ENCODE measurements at regions not wholly inside any gene's neighbourhood (a gene's known extent, or its start where the extent isn't known, plus 50 kb on each side); places are given as distances from the start of the nearest gene placed in this dataset.
"Not testable (repeated sequence)": the region's sequence is repeated elsewhere in the genome, so short reads cannot be mapped to it uniquely, and the experiment has no call there.

DNA sequence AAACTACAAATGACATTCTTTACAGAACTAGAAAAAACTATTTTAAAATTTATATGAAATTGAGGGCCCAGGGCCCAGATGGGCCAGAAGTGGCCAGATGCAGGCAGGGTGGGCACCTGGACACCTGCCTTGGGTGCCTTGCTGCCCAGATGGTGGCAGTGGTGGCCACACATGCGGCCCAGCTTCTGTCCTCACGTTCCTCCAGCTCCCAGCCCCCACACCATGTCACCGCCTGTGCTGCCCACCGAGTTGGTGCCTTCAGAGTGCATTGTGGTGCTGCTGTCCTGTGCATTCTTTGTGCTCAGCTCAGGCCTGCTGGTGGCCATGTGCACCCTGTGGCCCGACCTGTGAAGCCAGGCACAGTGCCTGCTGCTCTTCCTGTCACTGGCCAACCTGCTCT, 216.8 kb upstream of the CXADR start:
- no peaks in the 10 kb centered on the region for H3K27me3 Mint-ChIP-seq
- peaks cover 1% of the 10 kb centered on the region for H3K36me3 Mint-ChIP-seq (ENCODE audit: low read depth)
- DNase-seq (no peak), ATAC-seq (no peak)
- H3K4me1 Mint-ChIP-seq, result no peaks in the 10 kb centered on the region
- no peak overlapping the region for H3K27ac Mint-ChIP-seq
- no peak overlapping the region for H3K4me3 Mint-ChIP-seq
- peaks cover 10% of the 10 kb centered on the region for H3K9me3 Mint-ChIP-seq

GRCh38 chr21:17299576-17299975, 213.3 kb upstream of the CXADR start:
- H3K36me3 Mint-ChIP-seq (ENCODE audit: low read depth); H3K27ac Mint-ChIP-seq; ATAC-seq; DNase-seq; H3K27me3 Mint-ChIP-seq; H3K4me1 Mint-ChIP-seq; H3K4me3 Mint-ChIP-seq: not testable (repeated sequence)
- peaks cover 18% of the 10 kb centered on the region for H3K9me3 Mint-ChIP-seq

GRCh38 chr21:17327715-17328114, 185.1 kb upstream of the CXADR start:
- H3K4me3 Mint-ChIP-seq; H3K9me3 Mint-ChIP-seq; H3K27ac Mint-ChIP-seq; H3K27me3 Mint-ChIP-seq; H3K4me1 Mint-ChIP-seq; ATAC-seq; H3K36me3 Mint-ChIP-seq (ENCODE audit: low read depth); DNase-seq: not testable (repeated sequence)

GRCh38 chr21:17334484-17334883, 178.4 kb upstream of the CXADR start:
- Mint-ChIP-seq H3K27me3 (no peaks in the 10 kb centered on the region), H3K4me3 (no peak overlapping the region), H3K9me3 (no peaks in the 10 kb centered on the region), H3K4me1 (no peaks in the 10 kb centered on the region), H3K36me3 (ENCODE audit: low read depth) (no peaks in the 10 kb centered on the region), H3K27ac (no peak overlapping the region)
- ATAC-seq (no peak), DNase-seq (no peak)

DNA sequence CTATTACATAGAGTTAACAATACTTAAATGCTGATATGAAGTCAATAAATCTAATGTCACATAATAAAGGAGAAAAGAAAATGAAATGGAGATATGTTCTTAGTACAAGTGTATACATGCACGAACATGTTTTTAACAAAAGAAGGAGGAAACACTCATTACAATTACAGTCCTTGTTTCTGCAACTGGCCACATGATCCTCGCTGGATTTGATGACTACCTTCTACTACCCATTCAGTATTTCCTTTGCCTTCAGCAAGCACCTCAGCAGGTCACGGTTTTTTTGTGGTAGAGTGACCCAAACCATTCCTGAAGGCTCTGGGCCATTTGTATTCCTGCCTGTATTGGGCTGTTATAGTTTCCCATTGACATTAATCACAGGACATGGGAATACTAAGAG, 172.8 kb upstream of the CXADR start:
- Mint-ChIP-seq H3K36me3 (ENCODE audit: low read depth) (no peaks in the 10 kb centered on the region), H3K9me3 (peaks cover 8% of the 10 kb centered on the region), H3K4me3 (no peak overlapping the region), H3K27me3 (no peaks in the 10 kb centered on the region), H3K27ac (no peak overlapping the region), H3K4me1 (no peaks in the 10 kb centered on the region)
- DNase-seq (no peak), ATAC-seq (no peak)

- ATAC-seq, result no peak
- Mint-ChIP-seq H3K4me1 (no peaks in the 10 kb centered on the region), H3K27me3 (no peaks in the 10 kb centered on the region), H3K27ac (no peak overlapping the region), H3K4me3 (no peak overlapping the region), H3K36me3 (ENCODE audit: low read depth) (no peaks in the 10 kb centered on the region), H3K9me3 (peaks cover 8% of the 10 kb centered on the region)
- no peak for DNase-seq
Measured at GRCh38 chr21:17343055-17343454, 169.8 kb upstream of the CXADR start.

DNA sequence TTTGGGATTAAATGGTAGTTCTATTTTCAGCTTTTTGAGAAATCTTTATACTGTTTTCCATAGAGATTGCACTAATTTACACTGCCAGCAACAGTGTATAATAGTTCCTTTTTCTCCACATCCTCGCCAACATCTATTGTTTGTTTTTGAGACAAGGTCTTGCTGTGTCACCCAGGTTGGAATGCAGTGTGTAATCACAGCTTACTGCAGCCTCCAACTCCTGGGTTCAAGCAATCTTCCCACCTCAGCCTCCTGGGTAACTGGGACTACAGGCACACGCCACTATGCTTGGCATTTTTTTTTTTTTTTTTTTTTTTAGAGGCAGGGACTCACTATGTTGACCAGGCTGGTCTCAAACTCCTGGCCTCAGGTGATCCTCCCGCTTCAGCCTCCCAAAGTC, 164.5 kb upstream of the CXADR start:
- ATAC-seq (no peak), DNase-seq (no peak)
- Mint-ChIP-seq H3K27ac (no peak overlapping the region), H3K36me3 (ENCODE audit: low read depth) (peaks cover 2% of the 10 kb centered on the region), H3K27me3 (peaks cover 3% of the 10 kb centered on the region), H3K4me3 (no peak overlapping the region), H3K9me3 (peaks cover 9% of the 10 kb centered on the region), H3K4me1 (no peaks in the 10 kb centered on the region)

- Mint-ChIP-seq H3K27me3 (peaks cover 3% of the 10 kb centered on the region), H3K4me3 (no peak overlapping the region), H3K4me1 (no peaks in the 10 kb centered on the region), H3K27ac (no peak overlapping the region), H3K9me3 (peaks cover 4% of the 10 kb centered on the region), H3K36me3 (ENCODE audit: low read depth) (peaks cover 2% of the 10 kb centered on the region)
- ATAC-seq (no peak), DNase-seq (no peak)
Measured at GRCh38 chr21:17348849-17349248, 164.0 kb upstream of the CXADR start.

DNA sequence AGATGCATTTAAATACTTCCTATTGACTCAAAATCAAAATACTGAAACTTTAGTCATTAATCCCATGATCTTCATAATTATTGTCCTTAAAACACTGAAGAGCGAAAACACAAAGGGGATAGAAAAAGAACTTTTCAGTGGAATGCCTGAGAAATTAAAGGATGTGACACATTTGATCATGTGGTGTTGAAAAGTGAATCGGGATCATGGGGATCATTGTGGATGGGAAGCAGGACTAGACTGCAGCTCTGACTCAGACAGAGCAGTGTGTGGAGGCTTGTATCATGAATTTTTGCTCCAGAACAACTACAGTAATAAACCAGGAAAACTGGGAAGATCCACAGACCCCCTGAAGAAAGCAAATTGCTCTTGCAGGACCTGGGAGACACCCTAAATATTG, 161.1 kb upstream of the CXADR start:
- ATAC-seq (no peak), DNase-seq (no peak)
- H3K9me3 Mint-ChIP-seq, result peaks cover 4% of the 10 kb centered on the region
- no peak overlapping the region for H3K27ac Mint-ChIP-seq
- H3K4me1 Mint-ChIP-seq, result no peaks in the 10 kb centered on the region
- peaks cover 3% of the 10 kb centered on the region for H3K27me3 Mint-ChIP-seq
- H3K36me3 Mint-ChIP-seq (ENCODE audit: low read depth), result peaks cover 2% of the 10 kb centered on the region
- H3K4me3 Mint-ChIP-seq, result no peak overlapping the region

GRCh38 chr21:17352996-17353655, 159.7 kb upstream of the CXADR start:
- no peak for DNase-seq
- Mint-ChIP-seq H3K36me3 (ENCODE audit: low read depth) (peaks cover 2% of the 10 kb centered on the region), H3K4me3 (no peak overlapping the region), H3K27me3 (peaks cover 4% of the 10 kb centered on the region), H3K4me1 (no peaks in the 10 kb centered on the region), H3K27ac (no peak overlapping the region), H3K9me3 (peaks cover 4% of the 10 kb centered on the region)
- ATAC-seq, result no peak

DNA sequence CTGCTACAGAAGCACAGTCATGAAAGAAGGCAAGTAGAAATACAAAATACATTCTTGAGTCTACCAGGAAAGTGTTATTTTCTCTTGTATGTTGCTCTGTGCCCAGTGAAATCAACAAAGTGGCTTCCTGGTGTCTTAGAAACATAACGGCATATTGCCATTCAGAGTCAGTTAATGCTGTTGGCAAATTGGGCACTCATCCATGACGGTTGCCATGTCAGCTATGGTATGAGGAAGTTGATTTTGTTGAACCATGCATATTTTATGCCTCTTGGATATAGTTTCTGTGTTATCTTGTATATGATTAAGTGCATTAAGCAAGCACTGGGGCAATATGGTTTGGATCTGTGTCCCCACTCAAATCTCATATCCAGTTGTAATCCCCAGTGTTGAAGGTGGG, 153.1 kb upstream of the CXADR start:
- H3K27me3 Mint-ChIP-seq, result peaks cover 3% of the 10 kb centered on the region
- no peak overlapping the region for H3K27ac Mint-ChIP-seq
- H3K36me3 Mint-ChIP-seq (ENCODE audit: low read depth), result no peaks in the 10 kb centered on the region
- H3K4me3 Mint-ChIP-seq, result no peak overlapping the region
- H3K9me3 Mint-ChIP-seq, result no peaks in the 10 kb centered on the region
- no peaks in the 10 kb centered on the region for H3K4me1 Mint-ChIP-seq
- ATAC-seq (no peak), DNase-seq (no peak)

DNA sequence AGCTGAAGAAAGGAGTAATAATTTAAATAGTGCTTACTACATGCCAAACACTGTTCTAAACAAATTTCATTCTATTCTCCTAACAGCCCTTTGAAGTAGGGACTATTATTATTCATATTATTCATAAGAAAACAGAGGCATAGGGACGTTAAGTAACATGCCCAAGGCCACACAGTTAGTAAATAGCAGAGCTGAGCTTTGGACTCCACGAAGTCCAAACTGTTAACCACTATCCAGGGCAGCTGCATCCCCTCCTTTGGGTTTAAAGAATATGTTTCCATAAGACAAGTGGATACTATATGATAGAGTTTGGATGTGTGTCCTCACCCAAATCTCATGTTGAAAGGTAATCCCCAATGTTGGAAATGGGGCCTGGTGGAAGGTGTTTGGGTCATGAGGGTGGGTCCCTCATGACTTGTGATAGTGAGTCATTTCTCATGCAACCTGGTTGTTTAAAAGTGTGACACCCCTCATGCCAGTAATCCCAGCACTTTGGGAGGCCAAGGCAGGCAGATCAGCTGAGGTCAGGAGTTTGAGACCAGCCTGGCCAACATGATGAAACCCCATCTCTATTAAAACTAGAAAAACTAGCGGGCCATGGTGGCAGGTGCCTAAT, 144.0 kb upstream of the CXADR start:
- H3K4me3 Mint-ChIP-seq, result no peak overlapping the region
- no peaks in the 10 kb centered on the region for H3K4me1 Mint-ChIP-seq
- H3K9me3 Mint-ChIP-seq, result no peaks in the 10 kb centered on the region
- no peak for ATAC-seq
- H3K27me3 Mint-ChIP-seq, result peaks cover 13% of the 10 kb centered on the region
- H3K36me3 Mint-ChIP-seq (ENCODE audit: low read depth), result no peaks in the 10 kb centered on the region
- no peak overlapping the region for H3K27ac Mint-ChIP-seq
- DNase-seq, result no peak

GRCh38 chr21:17370263-17370662, 142.6 kb upstream of the CXADR start:
- Mint-ChIP-seq H3K27ac (no peak overlapping the region), H3K4me1 (no peaks in the 10 kb centered on the region), H3K4me3 (no peak overlapping the region), H3K9me3 (no peaks in the 10 kb centered on the region), H3K27me3 (peaks cover 11% of the 10 kb centered on the region), H3K36me3 (ENCODE audit: low read depth) (no peaks in the 10 kb centered on the region)
- ATAC-seq (no peak), DNase-seq (no peak)

DNA sequence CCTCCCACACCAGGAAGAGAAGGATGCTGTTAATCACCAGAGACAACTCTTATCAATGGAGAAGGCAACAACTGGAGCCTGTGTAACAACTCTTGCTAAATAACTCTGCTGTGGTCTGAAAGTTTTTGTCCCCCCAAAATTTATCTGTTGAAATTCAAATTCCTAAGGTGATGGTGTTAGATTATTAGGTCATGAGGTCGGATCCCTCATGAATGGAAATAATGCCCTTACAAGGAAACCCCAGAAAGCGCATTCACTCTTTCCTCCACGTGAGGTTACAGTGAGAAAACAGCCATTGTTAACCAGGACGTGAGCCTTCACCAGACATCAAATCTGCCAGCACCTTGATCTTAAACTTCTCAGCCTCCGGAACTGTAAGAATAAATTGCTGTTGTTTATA, 141.9 kb upstream of the CXADR start:
- no peaks in the 10 kb centered on the region for H3K4me1 Mint-ChIP-seq
- no peak for DNase-seq

DNA sequence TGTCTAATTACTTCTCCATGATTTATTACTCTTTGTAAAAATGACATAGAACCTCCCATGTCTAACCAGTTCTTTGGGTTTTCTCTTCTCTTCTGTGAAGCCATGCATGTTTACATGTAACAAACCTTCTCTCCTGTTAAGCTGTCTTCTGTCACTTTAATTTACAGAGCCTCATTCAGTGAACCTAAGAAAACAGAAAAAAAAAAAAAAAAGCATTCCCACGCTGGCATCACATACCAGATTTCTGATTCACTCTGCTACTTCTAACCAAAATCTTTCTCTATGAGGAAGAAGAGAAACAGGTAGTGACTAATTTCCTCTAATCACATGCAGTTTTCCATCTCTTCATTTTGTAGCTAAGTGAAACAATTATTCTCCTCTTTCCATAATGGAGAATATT, 141.4 kb upstream of the CXADR start:
- Mint-ChIP-seq H3K27ac (no peak overlapping the region), H3K27me3 (peaks cover 11% of the 10 kb centered on the region), H3K4me3 (no peak overlapping the region), H3K36me3 (ENCODE audit: low read depth) (no peaks in the 10 kb centered on the region), H3K4me1 (no peaks in the 10 kb centered on the region), H3K9me3 (no peaks in the 10 kb centered on the region)
- ATAC-seq (no peak), DNase-seq (no peak)

More for the DNA sequence above, 141.9 kb upstream of the CXADR start:
- H3K27me3 Mint-ChIP-seq, result peaks cover 11% of the 10 kb centered on the region
- no peak overlapping the region for H3K27ac Mint-ChIP-seq
- no peak overlapping the region for H3K4me3 Mint-ChIP-seq
- H3K9me3 Mint-ChIP-seq, result no peaks in the 10 kb centered on the region
- no peak for ATAC-seq
- H3K36me3 Mint-ChIP-seq (ENCODE audit: low read depth), result no peaks in the 10 kb centered on the region

- Mint-ChIP-seq H3K9me3 (no peaks in the 10 kb centered on the region), H3K4me1 (no peaks in the 10 kb centered on the region), H3K27me3 (peaks cover 11% of the 10 kb centered on the region), H3K36me3 (ENCODE audit: low read depth) (no peaks in the 10 kb centered on the region), H3K4me3 (no peak overlapping the region), H3K27ac (no peak overlapping the region)
- DNase-seq (no peak), ATAC-seq (no peak)
Measured at GRCh38 chr21:17372200-17372599, 140.6 kb upstream of the CXADR start.

Data from activated naive CD8-positive, alpha-beta T cell treated with anti-CD3 and anti-CD28 coated beads, Interleukin-2, amount 50 U/mL, for 24 hours (primary cell).